ENCODE measurements at regions not wholly inside any gene's neighbourhood (a gene's known extent, or its start where the extent isn't known, plus 50 kb on each side); places are given as distances from the start of the nearest gene placed in this dataset.

GRCh38 chr1:95686217-95686616, 452.2 kb downstream of the RWDD3 start:
- no peak overlapping the region for H4K5ac ChIP-seq (ENCODE audit: insufficient read length, low read depth, low read length)
- H3K4ac ChIP-seq (replicated peaks; ENCODE audit: insufficient read length, low read depth, low read length) = no peak overlapping the region
- no peak overlapping the region for H3K4me3 ChIP-seq (ENCODE audit: extremely low read depth in 1 of 4, insufficient read depth in 2 of 4, low read depth in 3 of 4, low read length in 4 of 4)
- no peak overlapping the region for H2BK5ac ChIP-seq (ENCODE audit: low read depth, low read length)
- H3K9me3 ChIP-seq (ENCODE audit: insufficient read depth in 2 of 2, low read depth in 1 of 2, low read length in 1 of 2) = no peaks in the 10 kb centered on the region
- TF ChIP-seq POLR2A (IDR thresholded peaks at IDR 0.05; ENCODE audit: control extremely low read depth in 1 of 2, low read depth in 2 of 2, low read length in 2 of 2) = no peak
- TF ChIP-seq RAD21 (IDR thresholded peaks at IDR 0.05 in 1 of 2, conservative IDR thresholded peaks at IDR 0.05 in 1 of 2; ENCODE audit: low read depth in 2 of 2, low read length in 2 of 2) = no peak
- peak; percentile 69; the same call in 1 of the 2 replicates for TF ChIP-seq BACH1 (IDR thresholded peaks at IDR 0.05; ENCODE audit: low read length)
- no peak for TF ChIP-seq SIX5 (IDR thresholded peaks at IDR 0.05; ENCODE audit: low read depth, low read length)
- no peak for TF ChIP-seq TBP (IDR thresholded peaks at IDR 0.05; ENCODE audit: low read depth, low read length)
- no peak for TF ChIP-seq SUZ12 (IDR thresholded peaks at IDR 0.05; ENCODE audit: low read length)
- no peak for TF ChIP-seq RNF2 (IDR thresholded peaks at IDR 0.05; ENCODE audit: borderline replicate concordance, low read depth, low read length, missing control alignments, poor library complexity, severe bottlenecking)
- TF ChIP-seq MAFK (IDR thresholded peaks at IDR 0.05; ENCODE audit: low read depth, low read length) = peak; percentile 34; the same call in 1 of the 2 replicates
- TF ChIP-seq JUND (IDR thresholded peaks at IDR 0.05; ENCODE audit: low read length) = no peak
- no peak for TF ChIP-seq KDM4A (IDR thresholded peaks at IDR 0.05; ENCODE audit: low read depth, low read length, severe bottlenecking)
- TF ChIP-seq POLR2AphosphoS5 (IDR thresholded peaks at IDR 0.05; ENCODE audit: low read depth, low read length) = no peak
- TF ChIP-seq EP300 (IDR thresholded peaks at IDR 0.05; ENCODE audit: borderline replicate concordance in 1 of 2, low read depth in 2 of 2, low read length in 2 of 2) = no peak
- no peak overlapping the region for H3K56ac ChIP-seq (replicated peaks; ENCODE audit: insufficient read length, low read depth, low read length)
- H2BK120ac ChIP-seq (replicated peaks; ENCODE audit: low read depth, low read length) = no peak overlapping the region
- H3K4me1 ChIP-seq (replicated peaks in 1 of 4; ENCODE audit: control insufficient read depth in 3 of 4, insufficient read depth in 4 of 4, low read length in 3 of 4) = no peaks in the 10 kb centered on the region
- H3K79me1 ChIP-seq (ENCODE audit: low read depth, low read length) = no peaks in the 10 kb centered on the region
- H3K23ac ChIP-seq (ENCODE audit: insufficient read length) = no peak overlapping the region
- H3K27ac ChIP-seq (ENCODE audit: low read depth, low read length) = no peak overlapping the region
- H4K91ac ChIP-seq (replicated peaks; ENCODE audit: insufficient read length, low read length) = no peak overlapping the region
- H3K4me2 ChIP-seq (ENCODE audit: insufficient read depth in 1 of 2, low read depth in 2 of 2, low read length in 2 of 2) = no peak overlapping the region
- ChIA-PET POLR2A (ENCODE audit: partially characterized antibody) (no interaction called here), CTCF (ENCODE audit: partially characterized antibody) (no interaction called here)
- H4K20me1 ChIP-seq (replicated peaks in 1 of 2; ENCODE audit: control insufficient read depth in 1 of 2, insufficient read depth in 2 of 2, low read length in 2 of 2) = no peaks in the 10 kb centered on the region
- no peak overlapping the region for H2BK20ac ChIP-seq (ENCODE audit: low read length)
- FAIRE-seq (no peak), DNase-seq (ENCODE audit: low read depth in 1 of 2, low spot score in 2 of 2) (no peak)
- H3K36me3 ChIP-seq (ENCODE audit: control insufficient read depth in 2 of 4, insufficient read depth in 4 of 4, low read length in 3 of 4) = no peaks in the 10 kb centered on the region
- peaks cover 2% of the 10 kb centered on the region; the same call in 1 of the 2 replicates for H3K23me2 ChIP-seq (ENCODE audit: low read depth, low read length)
- no peak overlapping the region for H2AK5ac ChIP-seq (ENCODE audit: low read depth, low read length)
- H4K8ac ChIP-seq (ENCODE audit: extremely low read depth, insufficient read depth, low read length) = no peak overlapping the region
- H3K14ac ChIP-seq (ENCODE audit: insufficient read length) = no peak overlapping the region
- H3K27me3 ChIP-seq (replicated peaks in 1 of 4; ENCODE audit: control insufficient read depth in 3 of 4, extremely low read depth in 1 of 4, insufficient read depth in 3 of 4, low read length in 3 of 4) = no peaks in the 10 kb centered on the region
- H2BK15ac ChIP-seq (ENCODE audit: low read length) = no peak overlapping the region
- no peaks in the 10 kb centered on the region for H3K79me2 ChIP-seq (ENCODE audit: control insufficient read depth in 1 of 2, insufficient read depth in 2 of 2, low read length in 2 of 2)
- H3K9ac ChIP-seq (replicated peaks in 1 of 4; ENCODE audit: extremely low read depth in 1 of 4, low read depth in 3 of 4, low read length in 3 of 4) = no peak overlapping the region
- no peak overlapping the region for H2BK12ac ChIP-seq (ENCODE audit: low read depth, low read length)
- H2AFZ ChIP-seq (ENCODE audit: low read length) = no peak overlapping the region
- H3K18ac ChIP-seq (ENCODE audit: extremely low read depth, low read length) = no peak overlapping the region

All from H1 (cell line).